HEK293 (cell line): ENCODE measurements at regions not wholly inside any gene's neighbourhood (a gene's known extent, or its start where the extent isn't known, plus 50 kb on each side); places are given as distances from the start of the nearest gene placed in this dataset.

Experiments used
- CTCF ChIA-PET: fragments of 350-600 bp; formaldehyde crosslinking; extraction: SDS; loops from one replicate; lab custom pipeline; 2021; ENCODE audit warnings: antibody characterized with exemption; lab: Yijun Ruan, JAX
- POLR2A ChIA-PET: fragments of 300-600 bp; formaldehyde crosslinking; extraction: SDS; loops from one replicate; lab custom pipeline; 2020; ENCODE audit warnings: antibody characterized with exemption, inconsistent platforms; lab: Yijun Ruan, JAX
- H3K27ac ChIP-seq: fragments of 200-500 bp; sonication (Bioruptor generic); 2 replicates; pipeline ENCODE4 v1.5.1; 2014; ENCODE audit warnings: low read depth, low read length, control low read depth, inconsistent platforms; ENCODE audit errors: extremely low read depth
- H3K36me3 ChIP-seq, 2 experiments: fragments of 200-500 bp in 1 of 2; sonication (Bioruptor generic) in 1 of 2; 1 replicate in 1 of 2; 2 replicates in 1 of 2; pipeline ENCODE4 v1.5.1; 2014 to 2017; ENCODE audit warnings: inconsistent platforms in 2 of 2, low read length in 2 of 2; ENCODE audit not compliant: control insufficient read depth in 2 of 2, insufficient read depth in 1 of 2
- H3K4me1 ChIP-seq: fragments of 200-500 bp; sonication (Bioruptor generic); 2 replicates; pipeline ENCODE4 v1.5.1; 2014; ENCODE audit warnings: mild to moderate bottlenecking, low read length, inconsistent platforms; ENCODE audit not compliant: control insufficient read depth, insufficient read depth
- H3K4me3 ChIP-seq: 2 replicates; pipeline ENCODE4 v1.5.1; 2011; ENCODE audit warnings: low read depth, mild to moderate bottlenecking, control low read depth, low read length, moderate library complexity
- H3K9me3 ChIP-seq: fragments of 200-500 bp; sonication (Bioruptor generic); 2 replicates; pipeline ENCODE4 v1.5.1; 2014; ENCODE audit warnings: low read depth, low read length, inconsistent platforms; ENCODE audit not compliant: control insufficient read depth, insufficient read depth
- PBX3 ChIP-seq: sonication (generic); formaldehyde crosslinking; IDR thresholded peaks from 2 replicates; pipeline ENCODE4 v1.8.1; 2022; ENCODE audit warnings: mild to moderate bottlenecking, moderate library complexity, missing genetic modification reagents
- RBAK ChIP-seq: fragments of 450-650 bp; formaldehyde crosslinking; IDR thresholded peaks from 2 replicates; pipeline ENCODE4 v1.5.1; 2016; ENCODE audit warnings: missing biosample characterization, missing genetic modification characterization
- REPIN1 ChIP-seq: fragments of 450-650 bp; formaldehyde crosslinking; IDR thresholded peaks from 2 replicates; pipeline ENCODE4 v1.5.1; 2017; ENCODE audit warnings: missing biosample characterization, missing genetic modification characterization, low read depth
- SALL2 ChIP-seq: fragments of 450-650 bp; formaldehyde crosslinking; IDR thresholded peaks from 2 replicates; pipeline ENCODE4 v1.5.0; 2017; ENCODE audit warnings: missing biosample characterization, mild to moderate bottlenecking, missing genetic modification characterization, borderline replicate concordance
- SETDB1 ChIP-seq: IDR thresholded peaks from one replicate; pipeline ENCODE4 v1.6.1; 2017; ENCODE audit warnings: mild to moderate bottlenecking, low read length, moderate library complexity, mixed read lengths; ENCODE audit not compliant: insufficient read length
- TRIM28 ChIP-seq: IDR thresholded peaks from 2 replicates; pipeline ENCODE4 v1.6.1; 2011; ENCODE audit warnings: low read length, control low read depth, borderline replicate concordance
- ZBTB10 ChIP-seq: fragments of 450-650 bp; formaldehyde crosslinking; IDR thresholded peaks from 2 replicates; pipeline ENCODE4 v1.5.1; 2016; ENCODE audit warnings: missing biosample characterization, missing genetic modification characterization
- ZBTB44 ChIP-seq: fragments of 450-650 bp; IDR thresholded peaks from 2 replicates; pipeline ENCODE4 v1.5.1; 2018; ENCODE audit warnings: missing biosample characterization, mild to moderate bottlenecking, missing genetic modification characterization
- ZNF133 ChIP-seq: fragments of 450-650 bp; formaldehyde crosslinking; IDR thresholded peaks from 2 replicates; pipeline ENCODE4 v1.5.1; 2016; ENCODE audit warnings: missing biosample characterization, missing genetic modification characterization
- ZNF175 ChIP-seq: fragments of 450-650 bp; formaldehyde crosslinking; IDR thresholded peaks from 2 replicates; pipeline ENCODE4 v1.5.1; 2016; ENCODE audit warnings: missing biosample characterization, missing genetic modification characterization
- ZNF223 ChIP-seq: fragments of 450-650 bp; formaldehyde crosslinking; IDR thresholded peaks from 2 replicates; pipeline ENCODE4 v1.5.1; 2016; ENCODE audit warnings: missing biosample characterization, missing genetic modification characterization
- ZNF274 ChIP-seq, 2 experiments: fragments of 200-500 bp in 1 of 2; fragments of 450-650 bp in 1 of 2; sonication (Bioruptor generic) in 1 of 2; formaldehyde crosslinking in 1 of 2; IDR thresholded peaks; 2 replicates each; pipeline versions ENCODE4 v1.5.1 to v1.6.1; 2014 to 2016; ENCODE audit warnings: borderline replicate concordance in 1 of 2, inconsistent platforms in 1 of 2, low read length in 1 of 2, missing biosample characterization in 1 of 2, missing genetic modification characterization in 1 of 2
- ZNF37A ChIP-seq: fragments of 450-650 bp; IDR thresholded peaks from 2 replicates; pipeline ENCODE4 v1.5.1; 2018; ENCODE audit warnings: missing biosample characterization, missing genetic modification characterization
- ZNF473 ChIP-seq: fragments of 450-650 bp; formaldehyde crosslinking; IDR thresholded peaks from 2 replicates; pipeline ENCODE4 v1.5.1; 2017; ENCODE audit warnings: missing biosample characterization, missing genetic modification characterization
- ZNF610 ChIP-seq: fragments of 450-650 bp; formaldehyde crosslinking; IDR thresholded peaks from 2 replicates; pipeline ENCODE4 v1.5.1; 2016; ENCODE audit warnings: missing biosample characterization, missing genetic modification characterization, borderline replicate concordance
- ZNF664 ChIP-seq: fragments of 450-650 bp; formaldehyde crosslinking; IDR thresholded peaks from 2 replicates; pipeline ENCODE4 v1.5.1; 2016; ENCODE audit warnings: missing biosample characterization, missing genetic modification characterization
- ZNF76 ChIP-seq: fragments of 450-650 bp; formaldehyde crosslinking; IDR thresholded peaks from 2 replicates; pipeline ENCODE4; 2016; ENCODE audit warnings: low read depth, missing biosample characterization, missing genetic modification characterization, borderline replicate concordance
- ZNF791 ChIP-seq: fragments of 450-650 bp; formaldehyde crosslinking; IDR thresholded peaks from 2 replicates; pipeline ENCODE4 v1.5.1; 2016; ENCODE audit warnings: missing biosample characterization, missing genetic modification characterization
- ZNF792 ChIP-seq: fragments of 450-650 bp; formaldehyde crosslinking; IDR thresholded peaks from 2 replicates; pipeline ENCODE4 v1.5.1; 2016; ENCODE audit warnings: missing biosample characterization, missing genetic modification characterization
- ZSCAN4 ChIP-seq: fragments of 450-650 bp; formaldehyde crosslinking; IDR thresholded peaks from 2 replicates; pipeline ENCODE4 v1.5.1; 2017; ENCODE audit warnings: missing biosample characterization, missing genetic modification characterization
- TF ChIP-seq, protein P1 (sequence below): fragments of 450-650 bp; formaldehyde crosslinking; IDR thresholded peaks from 2 replicates; pipeline ENCODE4 v1.5.1; 2016; ENCODE audit warnings: missing biosample characterization, missing genetic modification characterization

- Histone ChIP-seq H3K4me1 (no peaks in the 10 kb centered on the region), H3K36me3 (no peaks in the 10 kb centered on the region), H3K4me3 (no peak overlapping the region), H3K9me3 (no peaks in the 10 kb centered on the region), H3K27ac (no peak overlapping the region)
- POLR2A ChIA-PET = interaction anchor here (0.8 kb wide), 1 partner anchor 294 kb away, joined by 3 read pairs; no protein-coding TSS in a partner anchor
- TF ChIP-seq ZNF133 (tag by site-specific recombination) (no peak), ZNF792 (no peak), ZNF223 (tag by site-specific recombination) (no peak), SALL2 (no peak), ZSCAN4 (tag by site-specific recombination) (no peak), ZNF274 (IDR thresholded peaks at IDR 0.05; ENCODE audit: low read length) (no peak), ZNF274 (tag by site-specific recombination; IDR thresholded peaks at IDR 0.05; ENCODE audit: borderline replicate concordance) (no peak), RBAK (no peak), REPIN1 (no peak), ZBTB44 (tag by site-specific recombination) (no peak), ZNF37A (tag by site-specific recombination) (no peak), ZNF610 (tag by site-specific recombination) (no peak), ZBTB10 (tag by site-specific recombination) (no peak), ZNF76 (no peak), ZNF473 (no peak)
- TF ChIP-seq, protein P1, sequence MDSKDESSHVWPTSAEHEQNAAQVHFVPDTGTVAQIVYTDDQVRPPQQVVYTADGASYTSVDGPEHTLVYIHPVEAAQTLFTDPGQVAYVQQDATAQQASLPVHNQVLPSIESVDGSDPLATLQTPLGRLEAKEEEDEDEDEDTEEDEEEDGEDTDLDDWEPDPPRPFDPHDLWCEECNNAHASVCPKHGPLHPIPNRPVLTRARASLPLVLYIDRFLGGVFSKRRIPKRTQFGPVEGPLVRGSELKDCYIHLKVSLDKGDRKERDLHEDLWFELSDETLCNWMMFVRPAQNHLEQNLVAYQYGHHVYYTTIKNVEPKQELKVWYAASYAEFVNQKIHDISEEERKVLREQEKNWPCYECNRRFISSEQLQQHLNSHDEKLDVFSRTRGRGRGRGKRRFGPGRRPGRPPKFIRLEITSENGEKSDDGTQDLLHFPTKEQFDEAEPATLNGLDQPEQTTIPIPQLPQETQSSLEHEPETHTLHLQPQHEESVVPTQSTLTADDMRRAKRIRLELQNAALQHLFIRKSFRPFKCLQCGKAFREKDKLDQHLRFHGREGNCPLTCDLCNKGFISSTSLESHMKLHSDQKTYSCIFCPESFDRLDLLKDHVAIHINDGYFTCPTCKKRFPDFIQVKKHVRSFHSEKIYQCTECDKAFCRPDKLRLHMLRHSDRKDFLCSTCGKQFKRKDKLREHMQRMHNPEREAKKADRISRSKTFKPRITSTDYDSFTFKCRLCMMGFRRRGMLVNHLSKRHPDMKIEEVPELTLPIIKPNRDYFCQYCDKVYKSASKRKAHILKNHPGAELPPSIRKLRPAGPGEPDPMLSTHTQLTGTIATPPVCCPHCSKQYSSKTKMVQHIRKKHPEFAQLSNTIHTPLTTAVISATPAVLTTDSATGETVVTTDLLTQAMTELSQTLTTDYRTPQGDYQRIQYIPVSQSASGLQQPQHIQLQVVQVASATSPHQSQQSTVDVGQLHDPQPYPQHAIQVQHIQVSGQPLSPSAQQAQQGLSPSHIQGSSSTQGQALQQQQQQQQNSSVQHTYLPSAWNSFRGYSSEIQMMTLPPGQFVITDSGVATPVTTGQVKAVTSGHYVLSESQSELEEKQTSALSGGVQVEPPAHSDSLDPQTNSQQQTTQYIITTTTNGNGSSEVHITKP = no peak
- TF ChIP-seq, all 188 proteins: peak for 0
- CTCF ChIA-PET = interaction anchor here (1.2 kb wide), 1 partner anchor 13 kb away, joined by 4 read pairs; no protein-coding TSS in a partner anchor
These were observed 411.3 kb downstream of the INSC start for GRCh38 chr11:15526032-15526431.

DNA sequence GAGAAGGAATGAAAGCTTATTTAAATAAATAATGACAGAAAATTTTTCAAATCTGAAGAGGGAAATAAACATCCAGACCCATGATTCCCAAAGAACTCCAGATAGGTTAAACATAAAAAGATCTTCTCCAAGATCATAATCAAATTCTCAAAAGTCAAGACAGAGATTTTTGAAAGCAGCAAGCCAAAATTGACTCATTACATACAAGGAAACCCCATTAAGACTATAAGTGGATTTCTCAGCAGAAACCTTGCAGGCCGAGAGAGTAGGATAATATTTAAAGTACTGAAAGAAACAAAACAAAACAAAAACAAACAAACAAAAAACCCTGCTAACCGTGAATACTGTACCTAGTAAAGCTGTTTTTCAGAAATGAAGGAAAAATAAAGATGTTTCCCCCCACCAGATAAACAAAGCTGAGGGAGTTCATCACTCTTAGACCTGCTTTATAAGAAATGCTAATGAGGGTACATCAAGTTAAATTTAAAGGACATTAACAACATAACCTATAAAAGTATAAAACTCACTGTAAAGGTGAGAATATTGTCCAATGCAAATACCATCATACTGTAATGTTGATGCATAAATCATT lies 412.2 kb downstream of the INSC start:
- ChIA-PET CTCF (interaction anchor here (1.2 kb wide), 1 partner anchor 14 kb away, joined by 4 read pairs; no protein-coding TSS in a partner anchor), POLR2A (interaction anchor here (0.8 kb wide), 1 partner anchor 293 kb away, joined by 3 read pairs; no protein-coding TSS in a partner anchor)
- no peaks in the 10 kb centered on the region for H3K4me1 ChIP-seq
- H3K4me3 ChIP-seq = no peak overlapping the region
- H3K9me3 ChIP-seq = no peaks in the 10 kb centered on the region
- H3K27ac ChIP-seq = no peak overlapping the region
- no peak for TF ChIP-seq ZNF175
- TF ChIP-seq SETDB1 = peak; percentile 100
- no peak for TF ChIP-seq ZNF76
- peak; percentile 99 for TF ChIP-seq TRIM28
- no peak for TF ChIP-seq ZNF664
- peak; percentile 98 for TF ChIP-seq ZNF791 (tag by site-specific recombination)
- no peak for TF ChIP-seq PBX3
- H3K36me3 ChIP-seq = no peaks in the 10 kb centered on the region
